Suprapubic skin (tissue), 4 donors: ENCODE measurements at regions not wholly inside any gene's neighbourhood (a gene's known extent, or its start where the extent isn't known, plus 50 kb on each side); places are given as distances from the start of the nearest gene placed in this dataset.
"Not testable (repeated sequence)": the region's sequence is repeated elsewhere in the genome, so short reads cannot be mapped to it uniquely, and the experiment has no call there.

Experiments used
- DNase-seq, 2 donors: peaks; one replicate each; pipeline ENCODE4 v3.0.0-alpha.2; 2019; ENCODE audit warnings: low spot score in 2 of 2
- H3K27ac ChIP-seq: fragments of 200-600 bp; sonication (generic); one replicate; pipeline ENCODE4 v1.5.1; 2019
- H3K27me3 ChIP-seq: fragments of 200-600 bp; sonication (generic); one replicate; pipeline ENCODE4 v1.5.1; 2019
- H3K36me3 ChIP-seq: fragments of 200-600 bp; sonication (generic); one replicate; pipeline ENCODE4 v1.5.1; 2019
- H3K4me1 ChIP-seq: fragments of 200-600 bp; sonication (generic); one replicate; pipeline ENCODE4 v1.5.1; 2019
- H3K4me3 ChIP-seq: fragments of 200-600 bp; sonication (generic); one replicate; pipeline ENCODE4 v1.5.1; 2019; ENCODE audit warnings: mild to moderate bottlenecking
- H3K9me3 ChIP-seq: fragments of 200-600 bp; sonication (generic); one replicate; pipeline ENCODE4 v1.5.1; 2019
- CTCF ChIP-seq, 2 donors: fragments of 200-600 bp in 1 of 2; fragments of 450-650 bp in 1 of 2; sonication (generic) in 1 of 2; IDR thresholded peaks; one replicate each; pipeline ENCODE4 v1.5.1; 2016 to 2019; ENCODE audit warnings: antibody characterized with exemption in 2 of 2, mild to moderate bottlenecking in 1 of 2, moderate library complexity in 1 of 2
- EP300 ChIP-seq: sonication (generic); formaldehyde crosslinking; IDR thresholded peaks from one replicate; pipeline ENCODE4 v1.6.1; 2017; ENCODE audit warnings: antibody characterized with exemption
- POLR2A ChIP-seq, 2 donors: fragments of 450-650 bp; IDR thresholded peaks; one replicate each; pipeline ENCODE4 v1.6.1; 2017; ENCODE audit warnings: antibody characterized with exemption in 2 of 2, mild to moderate bottlenecking in 2 of 2, moderate library complexity in 2 of 2
- POLR2AphosphoS5 ChIP-seq, 3 donors: sonication (generic); formaldehyde crosslinking; IDR thresholded peaks; one replicate each; pipeline ENCODE4 v1.6.1; 2017; ENCODE audit warnings: antibody characterized with exemption in 3 of 3
- WGBS: methylation state at CpG from one replicate; pipeline ENCODE4 v1.1.5; 2018; 5-methylcytosine and 5-hydroxymethylcytosine counted together

GRCh38 chr20:29430531-29430930, 1826.9 kb upstream of the DEFB115 start:
- peak overlapping the region; percentile 6 for H3K4me3 ChIP-seq
- no peaks in the 10 kb centered on the region for H3K4me1 ChIP-seq
- TF ChIP-seq POLR2A (IDR thresholded peaks at IDR 0.05) (no peak), CTCF (IDR thresholded peaks at IDR 0.05) (no peak), EP300 (no peak), POLR2AphosphoS5 (IDR thresholded peaks at IDR 0.05) (no peak)

DNA sequence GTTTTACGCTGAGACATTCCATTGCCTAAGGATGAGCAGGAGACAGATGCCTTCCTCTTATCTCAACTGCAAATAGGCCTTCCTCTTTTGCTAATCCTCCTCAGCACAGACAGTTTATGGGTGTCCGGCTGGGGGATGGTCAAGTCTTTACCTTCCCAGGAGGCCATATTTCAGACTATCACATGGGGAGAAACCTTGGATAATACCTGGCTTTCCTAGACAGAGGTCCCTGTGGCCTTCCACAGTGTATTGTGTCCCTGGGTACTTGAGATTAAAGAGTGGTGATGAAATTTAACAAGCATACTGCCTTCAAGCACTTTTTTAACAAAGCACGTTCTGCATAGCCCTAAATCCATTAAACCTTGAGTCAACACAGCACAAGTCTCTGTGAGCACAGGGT, 1816.7 kb upstream of the DEFB115 start:
- not testable (repeated sequence) for H3K4me3 ChIP-seq, H3K27ac ChIP-seq, H3K27me3 ChIP-seq, H3K36me3 ChIP-seq, DNase-seq, H3K4me1 ChIP-seq, H3K9me3 ChIP-seq
- WGBS: 74% methylated on average over 3 of the region's 3 CpGs

More at GRCh38 chr20:29430531-29430930, 1826.9 kb upstream of the DEFB115 start:
- DNase-seq: no peak
- 42% methylated on average over 11 of the region's 43 CpGs for WGBS
- Histone ChIP-seq H3K27ac (no peak overlapping the region), H3K9me3 (no peaks in the 10 kb centered on the region), H3K27me3 (peaks cover 42% of the 10 kb centered on the region), H3K36me3 (no peaks in the 10 kb centered on the region)

DNA sequence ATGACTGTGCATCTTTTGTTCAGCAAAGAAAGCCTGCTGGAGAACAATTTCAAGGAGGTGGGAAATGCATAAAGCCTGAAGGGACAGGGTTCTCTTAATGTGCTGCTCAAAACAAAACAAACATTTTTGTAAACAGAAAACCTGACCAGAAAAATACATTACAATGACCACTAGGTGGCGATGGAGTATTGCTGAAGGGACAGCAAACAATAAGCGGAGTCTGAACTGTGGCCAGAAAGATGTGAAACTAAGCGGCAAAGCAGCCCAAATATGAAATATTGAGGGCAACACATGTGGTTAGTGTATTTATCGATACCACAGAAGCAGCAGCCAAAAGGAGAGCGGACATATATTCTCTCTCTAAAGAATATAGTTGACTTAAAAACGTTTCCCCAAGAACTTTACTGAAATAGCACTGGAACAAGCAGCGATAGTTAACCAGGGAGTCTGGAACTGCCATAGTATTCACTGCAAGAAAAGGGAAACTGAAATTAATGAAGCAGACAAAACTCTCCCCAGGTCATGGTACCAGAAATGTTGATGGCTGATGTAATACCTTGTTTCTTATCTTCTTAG, 1814.2 kb upstream of the DEFB115 start:
- H3K4me3 ChIP-seq: peak overlapping the region; percentile 23
- H3K9me3 ChIP-seq, DNase-seq, H3K27ac ChIP-seq, H3K4me1 ChIP-seq, H3K36me3 ChIP-seq: not testable (repeated sequence)
- peak in 1 of 2 donors; percentile 60 for TF ChIP-seq CTCF (IDR thresholded peaks at IDR 0.05)
- WGBS: 19% methylated on average over 7 of the region's 7 CpGs
- peaks cover 11% of the 10 kb centered on the region for H3K27me3 ChIP-seq

- H3K36me3 ChIP-seq: no peaks in the 10 kb centered on the region
- H3K27me3 ChIP-seq: peaks cover 16% of the 10 kb centered on the region
- TF ChIP-seq EP300 (no peak), POLR2AphosphoS5 (IDR thresholded peaks at IDR 0.05) (no peak), POLR2A (IDR thresholded peaks at IDR 0.05) (no peak), CTCF (IDR thresholded peaks at IDR 0.05) (no peak)
- WGBS: 53% methylated on average over 3 of the region's 3 CpGs
- H3K27ac ChIP-seq: no peak overlapping the region
- no peak overlapping the region for H3K4me3 ChIP-seq
- no peak for DNase-seq
- H3K9me3 ChIP-seq: no peaks in the 10 kb centered on the region
- peaks cover 4% of the 10 kb centered on the region for H3K4me1 ChIP-seq
Observed at GRCh38 chr20:29443819-29444218, 1813.6 kb upstream of the DEFB115 start.

GRCh38 chr20:29445050-29445907, 1812.2 kb upstream of the DEFB115 start:
- H3K27ac ChIP-seq, DNase-seq: not testable (repeated sequence)
- peaks cover 16% of the 10 kb centered on the region for H3K27me3 ChIP-seq

DNA sequence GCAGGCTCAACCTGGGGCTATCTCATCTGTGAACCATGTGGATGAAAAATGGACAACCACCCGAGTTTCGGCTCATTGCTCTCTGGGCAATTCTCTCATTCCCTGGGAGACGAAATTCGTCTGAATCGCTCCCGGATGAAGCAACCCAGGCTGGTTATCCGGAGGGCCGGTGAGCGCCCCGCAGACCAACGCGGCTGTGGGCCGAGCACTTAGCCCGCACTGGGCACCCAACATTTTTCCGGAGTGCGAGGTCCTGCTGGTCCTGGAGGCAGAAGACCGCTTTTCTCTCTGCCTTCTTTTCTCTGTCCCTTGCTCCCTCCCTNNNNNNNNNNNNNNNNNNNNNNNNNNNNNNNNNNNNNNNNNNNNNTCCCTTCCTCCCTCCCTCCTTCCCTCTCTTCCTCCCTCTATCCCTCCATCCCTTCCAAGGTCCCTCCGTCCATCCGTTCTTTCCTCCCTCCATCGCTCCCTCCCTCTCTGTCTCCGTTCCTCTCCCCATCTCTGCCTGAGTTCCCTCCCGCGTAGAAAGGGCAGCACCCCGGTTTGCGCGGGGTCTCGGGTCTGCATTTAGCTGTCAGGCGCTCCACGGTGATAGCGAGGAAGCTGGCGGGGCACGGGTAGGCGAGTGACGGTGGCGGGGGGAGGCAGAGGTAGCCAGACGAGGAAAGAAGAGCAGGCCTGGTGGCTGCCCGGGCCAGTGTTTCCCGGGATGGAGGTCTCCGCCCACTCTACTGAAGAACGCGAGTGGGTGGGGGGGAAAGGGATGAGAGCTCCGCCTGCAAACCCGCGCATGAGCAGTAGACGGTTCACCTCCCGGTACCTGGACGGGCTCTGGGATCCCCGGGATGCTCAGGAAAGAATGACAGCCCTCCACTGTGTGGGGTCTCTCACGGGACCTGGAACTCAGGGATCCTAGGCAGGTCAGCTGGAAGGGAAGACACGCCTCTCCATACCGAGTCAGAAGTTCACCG, 1809.7 kb upstream of the DEFB115 start:
- not testable (repeated sequence) for H3K36me3 ChIP-seq, DNase-seq, H3K27ac ChIP-seq, H3K9me3 ChIP-seq, H3K4me1 ChIP-seq
- Histone ChIP-seq H3K27me3 (peaks cover 16% of the 10 kb centered on the region), H3K4me3 (peak overlapping the region; percentile 28)
- WGBS: 64% methylated on average over 38 of the region's 52 CpGs

More at GRCh38 chr20:29445050-29445907, 1812.2 kb upstream of the DEFB115 start:
- WGBS: 56% methylated on average over 28 of the region's 28 CpGs
- H3K4me3 ChIP-seq: peak overlapping the region; percentile 43
- not testable (repeated sequence) for H3K4me1 ChIP-seq, H3K36me3 ChIP-seq, H3K9me3 ChIP-seq
